ENCODE measurements at regions not wholly inside any gene's neighbourhood (a gene's known extent, or its start where the extent isn't known, plus 50 kb on each side); places are given as distances from the start of the nearest gene placed in this dataset.
A peak's percentile ranks its signal among the peaks of the same experiment; 100 is the strongest.

- no peak for TF ChIP-seq CTCF (IDR thresholded peaks at IDR 0.05; ENCODE audit: extremely low read depth, missing control alignments)
- DNase-seq (ENCODE audit: low spot score) = peak; percentile 59
Measured at GRCh38 chr9:107541523-107541922, 52.0 kb upstream of the KLF4 start.

DNA sequence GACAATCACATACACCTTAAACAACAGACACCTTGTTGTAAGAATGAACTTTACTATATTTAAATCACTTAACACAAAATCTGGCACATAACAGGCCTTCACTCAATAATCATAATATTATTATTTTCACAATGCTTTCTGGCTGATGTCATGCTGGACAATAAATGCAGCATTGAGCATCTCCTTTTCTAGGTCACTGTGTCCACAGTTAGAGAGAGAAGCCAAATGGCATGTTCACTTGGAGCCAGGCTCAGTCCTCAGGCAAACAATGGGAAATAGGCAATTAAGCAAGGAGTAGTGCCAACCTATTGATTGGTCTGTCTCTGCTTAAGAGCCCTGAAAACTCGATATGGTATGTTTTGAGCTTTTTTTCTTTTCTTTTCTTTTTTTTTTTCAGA, 50.6 kb upstream of the KLF4 start:
- no peak for DNase-seq (ENCODE audit: low spot score)
- no peak for TF ChIP-seq CTCF (IDR thresholded peaks at IDR 0.05; ENCODE audit: extremely low read depth, missing control alignments)

DNA sequence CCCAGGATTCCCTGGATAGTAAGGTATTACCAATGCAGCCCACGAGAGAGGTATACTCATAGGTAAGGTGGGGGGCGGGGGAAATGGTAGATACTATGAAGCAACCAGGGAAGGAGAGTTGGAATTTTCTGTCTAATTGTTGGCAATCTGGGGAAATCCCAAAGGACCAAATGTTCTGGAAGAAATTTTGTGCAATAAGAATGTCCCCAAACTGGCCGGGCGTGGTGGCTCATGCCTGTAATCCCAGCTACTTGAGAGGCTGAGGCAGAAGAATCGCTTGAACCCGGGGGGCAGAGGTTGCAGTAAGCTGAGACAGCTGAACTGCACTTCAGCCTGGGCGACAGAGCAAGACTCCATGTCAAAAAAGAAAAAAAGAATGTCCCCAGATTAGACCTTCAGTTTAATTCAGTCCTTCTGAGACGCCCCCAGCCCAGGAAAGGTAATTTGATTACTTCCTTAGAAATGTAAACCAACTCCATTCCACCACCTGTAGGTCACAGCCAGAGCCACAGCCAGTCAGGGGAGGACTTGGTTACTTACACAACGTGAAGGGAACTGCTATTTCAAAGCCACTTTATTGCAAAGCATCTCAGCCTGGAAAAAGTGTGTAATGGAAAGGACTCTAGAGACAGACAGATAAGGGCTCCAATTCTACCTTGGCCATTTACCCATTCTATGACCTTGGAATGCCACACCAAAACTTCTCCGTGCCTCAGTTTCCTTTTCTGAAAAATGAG, 50.0 kb upstream of the KLF4 start:
- TF ChIP-seq CTCF (IDR thresholded peaks at IDR 0.05; ENCODE audit: extremely low read depth, missing control alignments) = no peak
- no peak for DNase-seq (ENCODE audit: low spot score)
